ENCODE measurements at regions not wholly inside any gene's neighbourhood (a gene's known extent, or its start where the extent isn't known, plus 50 kb on each side); places are given as distances from the start of the nearest gene placed in this dataset.
"Not testable (repeated sequence)": the region's sequence is repeated elsewhere in the genome, so short reads cannot be mapped to it uniquely, and the experiment has no call there.

DNA sequence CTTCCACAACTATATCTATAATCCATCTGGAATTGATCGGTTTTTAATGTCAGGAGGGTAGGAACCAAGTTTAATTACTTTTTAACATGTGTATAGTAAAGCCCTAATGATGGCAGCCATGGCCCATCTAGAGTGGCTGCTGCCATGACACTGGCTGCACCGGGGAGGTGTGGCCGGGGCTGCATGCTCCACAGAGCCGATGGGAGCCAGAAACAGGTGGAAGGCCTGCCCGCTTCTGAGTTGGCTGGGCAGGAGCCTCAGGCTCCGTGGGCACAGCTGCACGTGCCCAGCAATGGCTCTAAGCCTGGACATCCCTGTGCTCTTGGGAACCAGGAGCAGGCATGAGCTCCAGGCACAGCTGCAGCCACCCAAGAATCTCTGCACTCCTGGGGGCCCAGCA, 73.0 kb downstream of the GBP6 start:
- DNase-seq (ENCODE audit: low read depth) = no peak

GRCh38 chr1:89438301-89438700, 74.4 kb downstream of the GBP6 start:
- DNase-seq (ENCODE audit: low read depth) = not testable (repeated sequence)

DNA sequence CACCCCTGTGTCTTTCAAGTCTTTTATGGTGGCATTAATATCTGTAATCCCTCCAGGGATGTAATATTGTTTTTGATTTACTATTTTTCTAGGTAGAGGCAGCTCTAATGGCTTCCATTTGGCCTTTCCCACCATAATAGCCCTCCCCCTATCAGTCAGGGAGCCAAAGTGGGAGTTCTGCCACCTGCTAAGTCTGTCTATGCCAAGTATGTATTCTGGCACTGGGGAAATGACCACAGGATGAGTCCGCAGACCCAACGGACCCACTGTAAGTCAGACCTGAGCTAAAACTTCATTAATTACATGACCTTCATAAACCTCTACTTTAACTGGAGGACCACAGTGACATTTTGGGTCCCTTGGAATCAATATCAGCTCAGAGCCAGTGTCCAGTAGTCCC, 77.1 kb downstream of the GBP6 start:
- no peak for DNase-seq (ENCODE audit: low read depth)

GRCh38 chr1:89444791-89445190, 79.8 kb upstream of the LRRC8B start:
- no peak for DNase-seq (ENCODE audit: low read depth)

DNA sequence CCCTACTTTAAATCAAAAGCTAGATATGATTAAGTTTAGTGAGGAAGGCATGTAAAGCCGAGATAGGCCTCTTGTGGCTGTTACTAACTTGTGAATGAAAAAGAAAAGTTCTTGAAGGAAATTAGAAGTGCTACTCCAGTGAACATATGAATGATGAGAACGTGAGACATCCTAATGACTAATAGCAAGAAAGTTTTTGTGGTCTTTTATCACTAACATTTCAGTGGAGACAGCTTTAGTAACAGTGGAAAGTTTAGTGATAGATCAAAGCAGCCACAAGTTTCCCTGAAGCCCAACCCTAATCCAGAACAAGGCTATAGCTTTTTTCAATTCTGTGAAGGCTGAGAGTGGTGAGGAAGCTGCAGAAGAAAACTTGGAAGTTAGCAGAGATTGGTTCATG, 73.6 kb upstream of the LRRC8B start:
- DNase-seq (ENCODE audit: low read depth) = no peak

- no peak for DNase-seq (ENCODE audit: low read depth)
Observed at GRCh38 chr1:89453123-89453972, 71.3 kb upstream of the LRRC8B start.

GRCh38 chr1:89454845-89455521, 69.6 kb upstream of the LRRC8B start:
- DNase-seq (ENCODE audit: low read depth) = peak; percentile 48

DNA sequence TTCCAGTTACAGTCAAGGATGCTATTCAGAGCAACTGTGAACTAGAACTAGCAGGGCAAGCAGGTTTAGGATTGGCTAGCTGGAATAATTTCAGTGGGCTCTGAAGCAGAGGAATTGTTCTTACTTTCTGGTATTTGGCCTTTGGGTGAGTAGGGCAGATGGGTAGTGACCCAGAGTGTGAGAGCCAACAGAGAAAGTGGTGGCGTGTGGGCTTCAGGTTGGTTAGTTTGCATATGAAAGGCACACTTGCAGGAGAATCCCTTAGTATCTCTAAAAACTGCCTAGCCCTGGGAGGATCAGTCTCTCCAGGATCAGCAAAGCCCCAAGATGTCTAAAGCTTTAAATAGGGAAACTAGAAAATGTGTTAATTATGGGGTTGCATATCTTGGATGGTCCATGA, 67.6 kb upstream of the LRRC8B start:
- DNase-seq (ENCODE audit: low read depth) = no peak

DNA sequence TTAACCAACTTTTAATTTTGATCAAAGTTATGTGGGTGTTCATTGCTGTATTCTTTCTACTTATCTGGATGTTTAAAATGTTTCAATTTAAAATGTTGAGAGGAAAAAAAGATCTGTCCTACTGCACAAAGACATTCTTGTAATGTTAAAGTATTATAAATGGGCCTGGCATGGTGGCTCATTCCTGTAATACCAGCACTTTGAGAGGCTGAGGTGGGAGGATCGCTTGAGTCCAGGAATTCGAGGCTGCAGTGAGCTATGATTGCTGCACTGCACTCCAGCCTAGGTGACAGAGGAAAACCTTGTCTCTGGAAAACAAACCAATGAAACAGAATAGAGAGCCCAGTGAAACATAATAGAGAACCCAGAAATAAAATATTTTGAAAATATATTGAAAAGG, 65.5 kb upstream of the LRRC8B start:
- no peak for DNase-seq (ENCODE audit: low read depth)

GRCh38 chr1:89460325-89460724, 64.3 kb upstream of the LRRC8B start:
- DNase-seq (ENCODE audit: low read depth) = no peak

GRCh38 chr1:89462250-89462649, 62.4 kb upstream of the LRRC8B start:
- no peak for DNase-seq (ENCODE audit: low read depth)

- no peak for DNase-seq (ENCODE audit: low read depth)
Observed at GRCh38 chr1:89464008-89464407, 60.6 kb upstream of the LRRC8B start.

DNA sequence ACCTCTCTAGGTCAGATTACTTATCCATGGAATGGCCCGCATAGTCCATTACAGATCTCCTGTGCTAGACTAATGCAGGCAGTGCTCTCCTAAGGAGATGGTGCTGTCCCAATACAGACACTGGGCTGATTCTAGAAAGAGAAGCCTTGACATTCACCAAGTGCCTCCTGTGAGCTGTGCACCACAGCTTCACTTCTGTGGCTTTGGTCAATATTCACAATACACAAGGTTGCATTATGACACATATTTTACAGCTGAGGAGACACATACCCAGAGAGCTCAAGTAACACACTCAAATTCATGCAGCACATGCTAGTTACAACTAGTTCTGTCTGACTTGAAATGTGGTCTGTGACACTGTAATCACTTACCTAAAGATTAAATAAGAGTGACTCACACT, 59.4 kb upstream of the LRRC8B start:
- DNase-seq (ENCODE audit: low read depth) = no peak

GRCh38 chr1:89466307-89466930, 58.2 kb upstream of the LRRC8B start:
- no peak for DNase-seq (ENCODE audit: low read depth)

- DNase-seq (ENCODE audit: low read depth) = no peak
Observed at GRCh38 chr1:89472253-89472652, 52.4 kb upstream of the LRRC8B start.

DNA sequence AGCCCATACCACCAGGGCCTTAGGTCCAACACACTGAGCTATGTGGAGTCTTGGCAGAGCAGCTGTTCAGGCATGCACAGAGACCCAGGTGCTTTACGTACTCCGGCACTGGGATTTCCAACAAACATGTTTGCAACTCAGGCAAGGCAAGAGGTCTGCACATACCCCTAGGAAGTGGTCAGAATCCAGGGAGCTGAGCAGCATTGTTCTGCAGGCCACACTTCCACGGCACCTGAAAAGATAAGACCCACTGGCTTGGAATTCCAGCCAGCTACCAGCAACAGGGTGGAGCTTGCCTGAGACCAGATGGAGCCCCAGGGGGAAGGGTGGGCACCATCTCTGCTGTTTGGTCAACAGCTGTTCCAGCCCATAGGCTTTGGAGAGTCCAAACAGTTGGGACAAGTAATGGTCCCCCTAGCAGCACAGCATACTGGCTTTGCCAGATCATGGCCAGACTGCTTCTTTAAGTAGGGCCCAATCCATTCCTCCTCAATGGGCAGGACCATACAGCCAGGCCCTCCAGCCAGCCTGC, 51.7 kb upstream of the LRRC8B start:
- no peak for DNase-seq (ENCODE audit: low read depth)

All from T follicular helper cell (primary cell).